H1 (cell line): ENCODE measurements at regions not wholly inside any gene's neighbourhood (a gene's known extent, or its start where the extent isn't known, plus 50 kb on each side); places are given as distances from the start of the nearest gene placed in this dataset.

Source experiments
- CEBPB ChIP-seq: IDR thresholded peaks from 2 replicates; pipeline ENCODE4 v1.6.1; 2012; ENCODE audit warnings: low read depth, low read length
- CTCF ChIP-seq, 3 experiments: IDR thresholded peaks; 1 replicate in 2 of 3; 2 replicates in 1 of 3; pipeline versions ENCODE4 v1.5.1 to v1.6.1; 2011; ENCODE audit warnings: low read length in 3 of 3, mild to moderate bottlenecking in 3 of 3, inconsistent platforms in 2 of 3, low read depth in 1 of 3, moderate library complexity in 1 of 3; ENCODE audit not compliant: insufficient read depth in 1 of 3; ENCODE audit errors: control extremely low read depth in 1 of 3

- no peak for TF ChIP-seq CTCF (IDR thresholded peaks at IDR 0.05; ENCODE audit: control extremely low read depth in 1 of 3, insufficient read depth in 1 of 3, low read depth in 1 of 3, low read length in 3 of 3)
- TF ChIP-seq CEBPB: no peak
Measured at GRCh38 chr9:116027096-116027495, 126.5 kb upstream of the PAPPA start (continued).
